Suppressor macrophage treated with lipopolysaccharide for 4 hours (primary cell): ENCODE measurements at regions not wholly inside any gene's neighbourhood (a gene's known extent, or its start where the extent isn't known, plus 50 kb on each side); places are given as distances from the start of the nearest gene placed in this dataset.

Experiments used
- DNase-seq: peaks from one replicate; pipeline ENCODE4 v3.0.0-alpha.2; 2020

DNA sequence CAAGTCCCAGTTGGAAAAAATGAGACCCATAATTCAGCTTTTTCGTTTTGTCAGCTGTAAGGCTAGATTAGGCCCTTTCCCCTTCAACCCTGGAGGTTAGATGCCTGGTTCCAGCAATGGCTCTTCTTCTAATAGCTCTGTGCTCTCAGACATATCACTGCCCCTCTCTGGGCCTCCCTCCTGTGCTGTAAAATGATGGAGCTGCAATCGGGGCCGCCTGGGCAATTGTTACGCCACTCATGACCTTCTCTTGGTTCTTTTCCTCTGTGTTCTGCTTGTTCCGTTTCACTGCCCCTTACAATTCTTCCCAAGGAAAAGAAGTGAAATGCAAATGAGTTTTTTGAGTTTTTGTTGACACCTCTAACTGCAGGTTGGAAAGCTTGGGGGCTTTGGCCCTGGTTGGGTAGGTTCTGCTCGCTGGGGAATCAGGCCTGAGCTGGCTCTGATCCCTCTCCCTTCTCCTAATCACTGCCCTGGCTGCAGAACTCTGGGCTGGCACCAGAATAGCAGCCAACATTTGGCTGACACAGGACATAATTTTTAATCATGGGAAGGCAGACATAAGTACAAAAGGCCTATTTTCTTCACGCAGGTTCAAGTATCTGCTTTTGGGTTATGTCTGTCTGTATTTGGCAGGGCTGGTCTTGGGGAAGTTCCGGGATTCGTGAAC, 110.9 kb downstream of the FOXD1 start:
- DNase-seq, result no peak

- DNase-seq, result no peak
These were observed 112.2 kb downstream of the FOXD1 start for GRCh38 chr5:73336366-73336765.

GRCh38 chr5:73333944-73334703, 114.5 kb downstream of the FOXD1 start:
- DNase-seq, result no peak

- no peak for DNase-seq
These were observed 118.0 kb downstream of the FOXD1 start for GRCh38 chr5:73330613-73331012.

- DNase-seq, result peak; percentile 50
These were observed 119.9 kb downstream of the FOXD1 start for GRCh38 chr5:73328640-73329039.

- peak; percentile 6 for DNase-seq
These were observed 120.6 kb downstream of the FOXD1 start for GRCh38 chr5:73327908-73328455.

- no peak for DNase-seq
These were observed 123.0 kb downstream of the FOXD1 start for GRCh38 chr5:73325546-73325945.

DNA sequence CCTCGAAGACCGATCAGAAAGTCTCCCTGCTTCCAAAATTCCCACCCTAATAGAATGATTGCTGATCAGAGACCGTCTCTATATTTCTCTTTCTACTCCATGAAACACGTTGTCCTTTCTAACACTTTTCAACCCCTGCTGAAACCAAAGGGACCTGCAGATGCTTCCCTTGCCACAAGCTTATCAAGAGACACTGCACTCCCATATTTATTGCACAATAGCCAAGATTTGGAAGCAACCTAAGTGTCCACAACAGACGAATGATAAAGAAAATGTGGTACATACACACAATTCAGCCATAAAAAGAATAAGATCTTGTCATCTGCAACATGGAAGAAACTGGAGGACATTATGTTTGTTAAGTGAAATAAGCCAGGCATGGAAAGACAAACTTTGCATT, 125.1 kb downstream of the FOXD1 start:
- no peak for DNase-seq

DNA sequence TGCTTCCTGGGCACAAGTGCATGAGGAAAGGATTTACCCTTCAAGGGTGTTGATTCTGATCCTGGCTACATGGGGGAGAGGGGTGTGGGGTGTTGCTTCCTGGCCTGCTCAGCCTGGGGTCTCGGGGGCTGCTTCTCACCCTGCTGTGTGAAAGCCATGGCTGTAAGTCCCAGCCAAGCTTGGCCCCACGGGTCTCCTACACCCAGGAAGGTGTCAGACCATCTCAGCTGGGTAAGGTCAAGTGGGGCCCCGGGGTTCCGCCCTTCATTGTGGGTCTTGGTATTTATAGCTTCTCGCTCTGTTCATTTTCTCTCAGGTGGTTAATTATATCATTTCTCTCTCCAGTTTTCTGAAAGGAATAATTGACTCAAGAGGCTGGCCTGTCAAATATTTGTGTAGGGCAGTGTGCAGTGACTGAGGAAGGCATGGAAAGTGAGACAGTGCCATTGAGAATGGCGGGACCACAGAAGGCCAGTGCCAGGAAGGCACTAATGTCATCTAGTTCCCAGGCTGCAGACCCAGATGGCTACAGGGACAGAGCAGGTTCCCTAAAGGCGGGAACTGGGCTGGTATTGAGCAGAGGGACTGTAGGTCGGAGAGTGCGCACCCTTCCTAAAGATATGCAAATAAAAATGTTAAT, 126.0 kb downstream of the FOXD1 start:
- no peak for DNase-seq

- DNase-seq, result no peak
These were observed 126.7 kb downstream of the FOXD1 start for GRCh38 chr5:73321757-73322436.

DNA sequence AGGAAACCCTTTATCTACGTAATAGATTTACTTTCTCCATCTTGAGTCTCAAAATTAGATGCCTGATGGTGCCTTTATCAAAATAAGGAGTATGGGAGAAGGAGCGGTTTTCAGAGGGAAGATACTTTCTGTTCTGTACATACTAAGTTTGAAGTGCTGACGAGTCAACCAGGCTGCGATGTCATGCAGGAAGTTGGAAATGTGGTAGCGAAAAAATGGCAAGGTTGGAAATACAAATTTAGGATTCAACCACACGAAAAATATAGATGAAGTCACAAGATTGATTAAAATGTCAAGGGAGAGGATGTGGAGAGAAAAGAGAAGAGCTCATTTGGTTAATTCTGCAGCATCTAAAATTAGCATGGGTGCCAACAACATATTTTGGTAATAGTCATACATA, 129.5 kb downstream of the FOXD1 start:
- DNase-seq, result no peak

GRCh38 chr5:73318308-73318719, 130.3 kb downstream of the FOXD1 start:
- no peak for DNase-seq

- DNase-seq, result no peak
These were observed 131.1 kb downstream of the FOXD1 start for GRCh38 chr5:73317523-73317922.

DNA sequence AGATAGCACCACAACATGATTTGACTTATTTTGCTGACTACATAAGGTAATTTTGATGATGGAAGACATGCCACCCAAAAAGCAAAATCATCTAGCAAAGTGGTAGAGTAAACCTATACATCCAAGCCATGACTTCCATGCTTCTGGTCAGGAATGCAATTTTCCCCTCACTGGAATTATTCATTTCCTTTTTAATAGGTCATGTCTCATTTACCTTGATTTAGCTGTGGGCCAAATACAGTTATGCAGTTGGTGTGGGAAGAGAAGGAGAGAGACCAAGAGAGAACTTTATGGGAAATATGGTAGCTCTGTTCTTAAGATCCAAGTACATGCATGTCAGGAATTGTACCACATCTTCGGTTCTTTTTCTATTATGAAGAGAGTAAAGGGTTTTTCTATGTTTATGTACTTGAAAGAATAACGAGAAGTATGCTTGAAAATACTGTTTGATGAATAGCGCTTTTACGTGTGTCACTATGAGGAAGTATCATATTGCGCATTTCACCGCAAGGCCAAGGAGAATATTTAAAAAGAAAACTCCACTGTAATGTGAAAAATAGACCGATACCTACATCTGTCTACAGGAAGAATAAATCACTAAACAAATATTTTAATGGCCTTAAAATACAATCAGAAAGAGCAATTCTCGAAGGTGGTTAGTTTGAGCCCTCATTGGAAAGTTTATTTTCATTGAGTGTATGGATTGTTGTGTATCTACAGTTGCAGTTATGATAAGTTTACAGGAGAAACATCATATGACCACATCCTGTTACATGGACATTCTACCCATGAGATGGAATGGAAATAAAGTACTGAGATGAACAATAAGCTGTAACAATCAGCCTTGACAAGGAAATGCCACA, 134.0 kb downstream of the FOXD1 start:
- no peak for DNase-seq

DNA sequence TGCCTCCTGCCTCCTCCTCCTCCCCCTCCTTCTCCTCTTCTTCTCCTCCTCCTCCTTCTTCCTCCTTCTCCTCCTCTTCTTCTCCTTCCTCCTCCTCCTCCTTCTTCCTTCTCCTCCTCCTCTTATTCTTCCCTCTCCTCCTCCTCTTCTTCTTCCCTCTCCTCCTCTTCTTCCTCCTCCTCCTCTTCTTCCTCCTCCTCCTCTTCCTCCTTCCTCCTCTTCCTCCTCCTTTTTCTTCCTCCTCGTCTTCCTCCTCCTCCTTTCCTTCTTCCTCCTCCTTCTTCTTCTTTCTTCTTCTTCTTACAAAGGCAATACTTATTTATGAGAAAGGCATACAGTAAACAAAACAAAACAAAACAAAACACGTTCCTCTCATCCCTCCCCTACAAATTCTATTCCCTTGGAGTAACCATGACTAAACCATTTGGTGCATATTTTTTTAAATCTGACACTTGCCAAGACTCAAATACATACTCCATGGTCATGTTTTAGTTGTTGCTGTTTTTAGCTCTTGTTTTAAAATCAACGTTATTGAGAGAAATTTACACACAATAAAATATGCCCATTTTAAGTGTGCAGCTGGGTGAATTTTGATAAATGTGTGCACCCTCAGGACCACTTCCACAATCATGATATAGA, 135.6 kb downstream of the FOXD1 start:
- DNase-seq, result no peak

DNA sequence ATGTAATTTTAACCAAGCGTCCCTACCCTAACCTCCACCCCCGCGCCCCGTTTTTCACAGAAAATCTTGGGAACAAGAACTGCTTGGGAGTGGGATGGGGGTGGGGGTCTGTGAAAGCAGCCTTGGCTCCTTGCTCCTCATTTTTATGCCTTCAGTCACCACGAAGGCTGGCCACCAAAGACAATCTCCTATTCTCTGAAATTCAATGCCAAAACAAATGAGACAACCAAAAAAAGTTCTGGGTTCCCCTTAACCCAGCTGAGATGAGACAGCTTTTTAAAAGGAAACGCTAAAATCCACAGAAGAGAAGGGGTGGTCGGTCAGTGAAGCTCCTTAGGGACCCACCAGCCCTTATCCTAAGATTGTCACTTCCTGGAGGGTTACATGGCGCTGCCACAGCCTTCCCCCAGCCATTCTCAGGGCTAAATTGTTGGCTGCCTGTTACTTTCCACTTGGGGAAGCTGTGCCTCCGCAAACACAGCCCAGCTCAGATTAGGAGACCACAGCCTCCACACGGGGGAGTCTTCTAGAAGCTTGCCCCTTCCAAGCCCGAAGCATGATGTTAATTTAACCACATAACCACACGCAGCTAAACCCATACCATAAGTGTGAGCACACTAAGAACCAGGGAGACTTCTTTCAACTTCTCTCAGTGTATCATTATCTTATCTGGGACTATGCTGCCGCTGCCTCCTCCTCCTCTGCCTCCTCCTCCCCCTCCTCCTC, 136.3 kb downstream of the FOXD1 start:
- no peak for DNase-seq

GRCh38 chr5:73311291-73312110, 137.1 kb downstream of the FOXD1 start:
- no peak for DNase-seq

DNA sequence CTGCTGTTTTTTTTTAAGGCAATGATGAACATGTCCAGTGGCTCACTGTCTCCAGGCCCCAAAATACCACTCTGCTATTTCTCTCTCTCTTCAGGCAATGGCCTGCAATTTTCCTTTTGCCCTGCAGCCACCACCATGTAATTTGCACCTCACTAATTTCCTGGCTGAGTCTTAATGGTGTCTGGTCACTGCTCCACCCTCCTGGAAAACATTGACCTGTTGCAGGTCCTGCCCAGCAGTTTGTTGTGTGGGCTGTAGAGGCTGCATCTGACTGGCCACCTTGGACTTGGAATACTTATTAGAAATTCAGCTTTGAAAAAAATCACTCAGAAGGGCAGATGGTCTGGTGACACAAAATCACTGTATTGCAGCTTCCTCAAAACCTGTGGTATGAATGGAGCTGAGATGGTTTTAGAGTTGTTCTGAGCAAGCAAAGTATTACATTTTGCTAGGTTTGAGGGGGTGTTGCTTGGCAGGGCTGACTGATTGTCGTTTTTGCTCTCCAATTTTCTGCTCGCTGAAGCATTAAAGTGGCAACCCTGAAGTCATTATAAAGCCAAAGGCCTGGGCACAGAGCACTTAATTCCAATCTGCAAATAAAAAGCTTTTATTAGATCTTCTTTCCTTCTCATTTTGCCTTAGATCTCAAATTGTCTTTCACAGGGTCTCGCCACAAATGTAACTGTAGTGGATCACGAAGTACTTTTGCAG, 134.8 kb downstream of the TMEM174 start:
- no peak for DNase-seq

- no peak for DNase-seq
These were observed 133.8 kb downstream of the TMEM174 start for GRCh38 chr5:73306741-73307275.
